ELF-1 (cell line): ENCODE measurements at regions not wholly inside any gene's neighbourhood (a gene's known extent, or its start where the extent isn't known, plus 50 kb on each side); places are given as distances from the start of the nearest gene placed in this dataset.

Experiments
- DNase-seq: peaks from one replicate; pipeline ENCODE4 v3.0.0-alpha.2; 2016; ENCODE audit warnings: low read depth, low spot score

DNA sequence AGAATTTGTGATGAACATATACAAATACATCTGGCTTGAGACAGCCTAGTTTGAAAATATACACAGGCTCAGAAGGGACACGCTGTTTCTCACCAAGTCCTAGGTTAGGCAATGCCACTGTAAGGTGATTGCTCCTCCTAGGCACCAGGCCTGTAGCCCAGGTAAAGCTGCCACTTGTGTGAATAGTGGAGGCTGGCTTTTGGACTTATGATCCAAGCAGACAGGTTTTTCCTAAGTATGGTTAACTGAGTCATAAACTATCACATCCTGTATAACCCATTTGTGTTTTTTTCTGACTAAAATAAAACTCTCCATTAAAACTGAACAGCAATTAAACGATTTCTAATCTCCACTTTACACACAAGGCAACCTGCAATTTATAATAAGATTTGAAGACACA is 81.0 kb downstream of the SEMA4F start:
- no peak for DNase-seq

- DNase-seq, result no peak
Measured at GRCh38 chr2:74735564-74735963, 81.5 kb downstream of the SEMA4F start.

DNA sequence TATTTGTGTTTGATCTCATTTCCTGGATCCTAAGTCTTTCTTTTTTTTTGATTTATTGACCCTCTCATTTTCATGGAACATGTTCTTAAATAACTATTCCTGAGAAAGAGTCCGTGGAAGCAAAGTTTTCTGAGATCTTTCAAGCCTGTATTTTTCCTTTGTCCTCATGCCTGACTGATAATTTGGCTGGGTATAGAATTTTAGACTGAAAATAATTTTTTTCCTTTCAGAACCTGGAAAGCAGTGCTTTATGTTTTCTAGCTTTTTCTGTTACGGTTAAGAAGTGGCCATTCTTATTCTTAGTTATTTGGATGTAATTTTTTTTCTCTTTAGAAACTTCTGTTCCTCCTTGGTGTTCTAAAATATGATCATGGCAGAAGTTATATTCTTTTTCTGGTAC is 82.5 kb downstream of the SEMA4F start:
- DNase-seq, result no peak

DNA sequence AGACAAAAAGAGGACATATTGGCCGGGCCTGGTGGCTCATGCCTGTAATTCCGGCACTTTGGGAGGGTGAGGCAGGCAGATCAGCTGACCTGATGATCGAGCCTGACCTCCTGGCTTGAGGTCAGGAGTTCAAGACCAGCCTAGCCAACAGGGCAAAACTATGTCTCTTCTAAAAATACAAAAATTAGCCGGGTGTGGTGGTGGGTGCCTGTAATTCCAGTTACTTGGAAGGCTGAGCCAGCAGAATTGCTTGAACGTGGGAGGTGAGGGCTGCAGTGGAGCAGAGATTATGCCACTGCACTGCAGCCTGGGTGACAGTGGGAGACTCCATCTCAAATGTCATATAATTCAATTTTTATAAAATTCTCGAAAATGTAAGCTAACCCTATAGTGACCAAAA is 84.5 kb downstream of the SEMA4F start:
- DNase-seq, result no peak

- DNase-seq, result no peak
Measured at GRCh38 chr2:74739129-74739528, 85.1 kb downstream of the SEMA4F start.

DNA sequence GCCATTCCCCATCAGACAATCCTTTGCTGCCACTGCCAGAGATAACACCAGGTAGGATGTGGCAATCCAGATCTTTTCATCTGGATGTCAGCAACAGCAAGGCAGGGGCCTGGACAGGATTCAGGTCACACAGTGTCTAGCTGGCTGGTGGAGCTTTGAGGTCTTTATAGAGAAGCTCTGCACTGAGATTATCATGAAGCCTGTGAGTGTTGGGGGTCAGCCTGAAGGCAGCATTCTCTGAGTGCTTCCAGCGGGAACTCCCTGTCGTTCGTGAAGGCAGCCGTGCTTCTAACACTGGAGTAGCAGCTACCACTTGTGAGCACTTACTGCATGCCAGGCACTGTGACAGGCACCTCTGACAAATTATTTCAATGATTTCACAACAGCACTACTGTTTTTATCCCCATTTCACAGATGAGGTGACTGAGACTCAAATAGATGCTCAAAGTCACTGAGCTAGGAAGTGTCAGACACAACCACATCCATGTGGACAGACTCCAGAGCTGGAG is 85.7 kb downstream of the SEMA4F start:
- peak; percentile 21 for DNase-seq

- no peak for DNase-seq
Measured at GRCh38 chr2:74740395-74740740, 86.3 kb downstream of the SEMA4F start.

- DNase-seq, result peak; percentile 71
Measured at GRCh38 chr2:74740741-74741431, 86.8 kb downstream of the SEMA4F start.

- no peak for DNase-seq
Measured at GRCh38 chr2:74741629-74742028, 87.6 kb downstream of the SEMA4F start.

GRCh38 chr2:74742471-74742870 is 88.4 kb downstream of the SEMA4F start:
- no peak for DNase-seq

- DNase-seq, result no peak
Measured at GRCh38 chr2:74743039-74743438, 89.0 kb downstream of the SEMA4F start.

DNA sequence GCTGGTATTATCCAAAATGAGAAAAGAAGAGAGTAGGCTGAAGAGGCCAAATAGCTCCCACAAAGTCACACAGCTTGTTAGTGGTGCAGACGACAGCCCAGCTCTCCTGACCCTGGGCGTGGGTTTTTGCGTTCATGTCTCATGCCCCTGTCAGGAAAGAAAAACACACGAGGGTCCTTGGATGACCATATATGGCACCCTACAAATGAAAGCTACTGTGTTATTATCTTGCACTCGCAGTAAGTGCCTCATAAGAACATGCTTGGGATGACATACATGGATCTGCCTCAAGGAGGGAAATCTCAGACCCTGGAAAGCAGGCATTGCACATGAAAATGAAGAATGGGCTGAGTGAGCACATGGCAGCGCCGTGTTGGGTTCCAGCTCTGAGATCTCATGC is 89.7 kb downstream of the SEMA4F start:
- no peak for DNase-seq

DNA sequence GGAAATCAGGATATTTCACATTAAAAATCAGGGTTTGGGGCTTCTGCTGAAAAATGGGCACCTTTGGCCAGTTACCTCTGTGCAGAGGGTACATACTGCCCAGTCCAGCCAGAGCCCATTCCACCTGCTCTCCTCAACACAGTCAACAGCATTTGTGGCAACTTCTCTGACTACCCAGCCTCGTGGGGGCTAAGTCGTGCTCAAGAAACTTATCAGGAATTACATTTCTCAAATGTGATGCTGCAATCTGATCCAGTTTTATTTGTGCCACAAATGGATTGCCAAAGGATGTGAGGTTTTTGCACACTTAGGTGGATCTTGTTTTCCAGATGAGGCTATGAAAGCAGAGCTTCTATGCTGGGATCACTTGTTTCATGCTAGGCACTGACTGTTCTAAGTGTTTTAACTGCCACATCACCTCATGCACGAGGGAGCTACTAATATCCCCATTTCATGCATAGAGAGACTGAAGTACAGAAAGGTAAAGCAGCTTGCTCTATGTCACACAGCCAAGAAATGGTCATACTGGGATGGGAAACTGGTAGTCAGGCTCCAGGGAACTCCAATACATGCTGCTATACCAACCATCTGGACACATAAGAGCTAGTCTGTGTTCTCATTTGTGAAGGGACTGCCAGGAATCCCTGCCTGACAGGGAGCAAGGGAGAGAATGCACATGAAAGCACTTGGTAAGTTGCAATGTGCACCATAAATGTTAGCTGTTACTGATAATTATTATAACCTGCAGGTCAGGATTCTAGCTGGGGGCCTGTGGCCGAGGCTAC is 89.0 kb upstream of the HK2 start:
- DNase-seq, result no peak

DNA sequence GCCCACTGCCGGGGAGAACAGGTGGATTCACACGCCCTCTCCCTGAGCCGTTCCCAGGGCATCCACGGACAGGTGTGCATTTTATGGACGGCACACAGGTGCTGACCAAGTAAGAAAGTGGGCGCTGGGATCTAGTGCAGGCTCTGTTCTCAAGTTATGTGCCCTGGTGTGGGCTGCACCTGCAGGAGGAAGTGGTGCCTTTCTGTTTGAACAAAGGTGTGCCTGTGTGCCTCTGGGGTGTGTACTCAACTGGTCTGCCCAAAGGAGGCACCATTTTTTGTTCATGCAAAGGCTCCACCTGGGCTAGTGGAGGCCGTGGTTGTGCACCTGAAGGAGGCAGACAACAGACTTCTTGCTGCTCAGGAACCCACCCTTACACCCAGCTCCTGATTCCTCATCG is 88.2 kb upstream of the HK2 start:
- DNase-seq, result no peak

GRCh38 chr2:74746480-74746879 is 87.4 kb upstream of the HK2 start:
- DNase-seq, result peak; percentile 37

DNA sequence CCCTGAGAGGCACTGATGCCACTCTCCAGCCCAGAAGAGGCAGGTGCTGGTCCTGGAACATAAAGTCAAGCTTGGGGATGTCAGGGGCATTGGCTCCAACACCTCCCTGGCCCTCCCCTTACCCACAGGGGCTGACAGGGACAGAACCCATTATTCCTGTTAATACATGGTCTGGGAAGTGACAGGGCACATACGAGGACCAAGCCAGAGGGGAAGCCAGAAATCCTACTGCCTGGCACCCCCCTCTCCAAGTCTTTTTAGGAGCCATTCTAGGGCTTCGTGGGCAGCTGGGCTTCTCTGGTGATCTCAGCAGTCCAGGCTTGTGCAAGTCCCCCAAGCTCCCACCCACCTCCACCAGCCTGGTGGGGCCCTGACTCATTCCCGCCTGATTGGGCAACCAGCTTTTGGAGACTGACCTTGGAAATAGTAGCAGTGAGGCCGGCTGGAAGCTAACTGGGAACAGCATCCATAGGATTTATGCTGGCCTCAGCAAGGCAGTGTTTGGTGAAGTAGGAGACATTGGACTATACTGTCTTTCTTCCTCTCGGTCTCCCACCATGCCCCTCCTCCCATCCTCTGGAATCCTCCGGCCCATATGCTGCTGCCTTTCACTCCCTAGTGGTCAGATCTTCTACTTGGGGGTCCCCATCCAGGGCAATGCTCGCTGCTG is 86.4 kb upstream of the HK2 start:
- DNase-seq, result no peak

DNA sequence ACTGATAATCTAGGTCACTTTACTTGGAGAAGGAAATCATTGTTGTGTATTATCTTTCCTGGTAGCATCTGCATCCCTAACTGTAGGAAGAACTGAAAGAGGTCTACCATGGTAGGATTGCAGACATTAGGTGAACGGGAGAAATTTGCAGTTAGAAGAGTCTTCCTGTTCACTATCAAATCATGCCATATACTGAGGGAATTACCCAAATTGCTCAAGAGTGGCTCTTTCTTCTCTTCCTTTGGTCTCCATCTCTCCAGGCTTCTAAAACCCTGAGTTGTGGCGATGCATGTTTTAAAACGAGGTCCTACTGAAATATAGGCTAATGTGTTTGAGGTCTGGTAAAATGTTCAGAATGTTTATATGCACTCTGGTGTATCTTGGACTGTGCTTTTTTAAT is 85.3 kb upstream of the HK2 start:
- DNase-seq, result no peak

GRCh38 chr2:74749432-74749831 is 84.5 kb upstream of the HK2 start:
- no peak for DNase-seq

DNA sequence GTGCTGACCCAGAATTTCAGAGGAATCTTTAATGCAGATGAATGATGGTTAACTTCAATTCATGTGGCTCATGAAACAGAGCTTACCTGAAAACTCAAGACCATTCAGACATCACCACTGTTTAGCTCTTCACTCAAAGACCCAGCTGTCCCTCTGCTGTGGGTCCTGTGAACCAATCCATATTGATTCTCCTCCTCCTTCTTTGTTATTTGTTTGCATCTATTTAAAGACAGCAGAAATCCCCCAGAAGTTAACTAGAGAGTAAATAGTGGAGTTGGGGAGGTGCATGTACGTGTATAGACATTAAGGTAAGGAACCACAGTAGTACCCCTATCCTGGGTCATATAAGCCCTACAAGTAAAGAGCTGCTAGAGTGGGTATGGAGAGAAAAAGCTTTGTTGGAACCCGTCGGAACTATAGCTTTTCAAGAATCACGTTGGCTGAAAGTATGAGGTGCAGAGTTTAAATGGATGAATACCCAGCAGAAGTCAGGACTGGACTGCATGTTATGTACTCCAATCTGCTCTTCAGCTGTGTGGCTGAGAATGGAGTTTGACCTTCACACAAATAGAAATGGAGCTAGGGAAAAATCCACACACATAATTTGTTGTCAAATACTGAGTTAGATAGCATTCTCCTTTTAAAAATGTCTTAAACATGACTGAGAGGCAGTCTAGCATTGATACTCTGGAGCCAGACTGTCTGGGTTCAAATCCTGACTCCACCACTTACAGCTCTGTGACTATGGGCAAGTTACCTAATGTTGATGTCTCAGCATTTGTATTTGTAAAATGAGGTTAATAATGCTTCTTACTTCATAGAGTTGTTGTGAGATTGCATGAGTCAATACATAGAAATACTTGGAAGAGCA is 81.7 kb upstream of the HK2 start:
- no peak for DNase-seq

- DNase-seq, result no peak
Measured at GRCh38 chr2:74755386-74755785, 78.5 kb upstream of the HK2 start.

DNA sequence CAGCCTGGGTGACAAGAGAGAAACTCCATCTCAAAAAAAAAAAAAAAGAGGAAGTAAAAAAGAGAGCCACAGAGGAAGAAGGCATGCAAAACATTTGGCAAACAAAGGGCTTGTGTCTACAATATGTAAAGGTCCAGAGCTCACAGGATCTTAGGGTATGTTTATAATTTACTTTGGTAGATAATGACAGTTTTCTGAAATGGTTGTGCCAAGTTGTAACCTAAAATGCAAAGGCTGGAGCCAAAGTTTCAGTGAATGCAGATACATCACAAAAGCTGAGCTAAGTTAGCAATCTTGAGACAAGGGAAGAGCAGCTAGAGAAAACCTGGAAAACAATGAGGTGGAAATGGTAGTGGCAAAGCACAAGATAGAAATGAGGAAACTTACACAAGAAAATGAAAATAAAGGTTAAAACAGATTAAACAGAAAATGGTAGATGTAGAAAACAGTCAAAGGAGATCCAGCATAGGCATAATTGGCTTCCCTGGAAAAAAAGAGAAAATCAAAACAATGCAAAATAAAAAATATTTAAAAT is 77.5 kb upstream of the HK2 start:
- no peak for DNase-seq
